ENCODE measurements at regions not wholly inside any gene's neighbourhood (a gene's known extent, or its start where the extent isn't known, plus 50 kb on each side); places are given as distances from the start of the nearest gene placed in this dataset.

GRCh38 chr21:35170818-35171217 lies 121.7 kb upstream of the RUNX1 start:
- no peak for DNase-seq
- peaks cover 27% of the 10 kb centered on the region for H3K4me1 Mint-ChIP-seq (ENCODE audit: low read depth)
- no peak for ATAC-seq
- no peak overlapping the region for H3K27ac Mint-ChIP-seq
- H3K9me3 Mint-ChIP-seq: peaks cover 2% of the 10 kb centered on the region
- ChIA-PET POLR2A (interaction anchor here (0.8 to 1.4 kb wide), 2 partner anchors 9 to 34 kb away, joined by 3 to 4 read pairs; no protein-coding TSS in a partner anchor), CTCF (interaction anchor here (1.1 to 1.2 kb wide), 2 partner anchors 18 to 21 kb away, joined by 3 to 4 read pairs; no protein-coding TSS in a partner anchor)
- no peaks in the 10 kb centered on the region for H3K27me3 Mint-ChIP-seq
- no peaks in the 10 kb centered on the region for H3K36me3 Mint-ChIP-seq (ENCODE audit: low read depth)
- TF ChIP-seq CTCF (IDR thresholded peaks at IDR 0.05): no peak
- H3K4me3 Mint-ChIP-seq: no peak overlapping the region
- intact Hi-C loops (cut with micrococcal nuclease): no loop called here

GRCh38 chr21:35170244-35170643 lies 121.1 kb upstream of the RUNX1 start:
- DNase-seq (no peak), ATAC-seq (no peak)
- Mint-ChIP-seq H3K4me1 (ENCODE audit: low read depth) (peaks cover 27% of the 10 kb centered on the region), H3K27me3 (no peaks in the 10 kb centered on the region), H3K4me3 (no peak overlapping the region), H3K9me3 (peaks cover 2% of the 10 kb centered on the region), H3K27ac (no peak overlapping the region), H3K36me3 (ENCODE audit: low read depth) (no peaks in the 10 kb centered on the region)
- POLR2A ChIA-PET: interaction anchor here (1.4 kb wide), 1 partner anchor 8 kb away, joined by 4 read pairs; no protein-coding TSS in a partner anchor
- TF ChIP-seq CTCF (IDR thresholded peaks at IDR 0.05): no peak
- CTCF ChIA-PET: interaction anchor here (0.8 to 1.2 kb wide), 3 partner anchors 18 to 67 kb away, joined by 3 to 4 read pairs (median 3); no protein-coding TSS in a partner anchor
- intact Hi-C loops (cut with micrococcal nuclease): no loop called here

- H3K36me3 Mint-ChIP-seq (ENCODE audit: low read depth): no peaks in the 10 kb centered on the region
- H3K4me1 Mint-ChIP-seq (ENCODE audit: low read depth): peaks cover 27% of the 10 kb centered on the region
- no peak overlapping the region for H3K4me3 Mint-ChIP-seq
- H3K27ac Mint-ChIP-seq: no peak overlapping the region
- DNase-seq (no peak), ATAC-seq (no peak)
- CTCF ChIA-PET: interaction anchor here (0.8 to 1.2 kb wide), 2 partner anchors 22 to 67 kb away, joined by 3 to 4 read pairs; no protein-coding TSS in a partner anchor
- intact Hi-C loops (cut with micrococcal nuclease): no loop called here
- H3K9me3 Mint-ChIP-seq: peaks cover 5% of the 10 kb centered on the region
- POLR2A ChIA-PET: interaction anchor here (1.4 kb wide), 1 partner anchor 8 kb away, joined by 4 read pairs; no protein-coding TSS in a partner anchor
- no peak for TF ChIP-seq CTCF (IDR thresholded peaks at IDR 0.05)
- H3K27me3 Mint-ChIP-seq: no peaks in the 10 kb centered on the region
Measured at GRCh38 chr21:35169574-35169973, 120.5 kb upstream of the RUNX1 start.

GRCh38 chr21:35168735-35169134 lies 119.6 kb upstream of the RUNX1 start:
- ChIA-PET CTCF (no interaction called here), POLR2A (no interaction called here)
- Mint-ChIP-seq H3K4me1 (ENCODE audit: low read depth) (peaks cover 27% of the 10 kb centered on the region), H3K9me3 (peaks cover 5% of the 10 kb centered on the region), H3K36me3 (ENCODE audit: low read depth) (no peaks in the 10 kb centered on the region), H3K4me3 (no peak overlapping the region), H3K27me3 (no peaks in the 10 kb centered on the region), H3K27ac (no peak overlapping the region)
- DNase-seq (no peak), ATAC-seq (no peak)
- intact Hi-C loops (cut with micrococcal nuclease): no loop called here
- no peak for TF ChIP-seq CTCF (IDR thresholded peaks at IDR 0.05)

- intact Hi-C loops (cut with micrococcal nuclease): no loop called here
- TF ChIP-seq CTCF (IDR thresholded peaks at IDR 0.05): no peak
- H3K36me3 Mint-ChIP-seq (ENCODE audit: low read depth): no peaks in the 10 kb centered on the region
- ATAC-seq (no peak), DNase-seq (no peak)
- ChIA-PET POLR2A (no interaction called here), CTCF (no interaction called here)
- no peak overlapping the region for H3K27ac Mint-ChIP-seq
- no peaks in the 10 kb centered on the region for H3K27me3 Mint-ChIP-seq
- peaks cover 5% of the 10 kb centered on the region for H3K9me3 Mint-ChIP-seq
- H3K4me3 Mint-ChIP-seq: no peak overlapping the region
- no peaks in the 10 kb centered on the region for H3K4me1 Mint-ChIP-seq (ENCODE audit: low read depth)
Measured at GRCh38 chr21:35164971-35165483, 115.9 kb upstream of the RUNX1 start.

Data from activated CD8-positive, alpha-beta T cell treated with anti-CD3 and anti-CD28 coated beads for 36 hours (primary cell).